Neural cell (in vitro differentiated cells): ENCODE measurements at regions not wholly inside any gene's neighbourhood (a gene's known extent, or its start where the extent isn't known, plus 50 kb on each side); places are given as distances from the start of the nearest gene placed in this dataset.

Experiments
- CTCF ChIP-seq: fragments of 450-650 bp; IDR thresholded peaks from 2 replicates; pipeline ENCODE4 v1.5.1; 2014; ENCODE audit warnings: antibody characterized with exemption, mild to moderate bottlenecking, moderate library complexity; ENCODE audit not compliant: poor library complexity, severe bottlenecking
- POLR2AphosphoS5 ChIP-seq: IDR thresholded peaks from 2 replicates; pipeline ENCODE4 v1.6.1; 2012
- RAD21 ChIP-seq: fragments of 450-650 bp; conservative IDR thresholded peaks from 2 replicates; pipeline ENCODE4 v1.6.1; 2014; ENCODE audit warnings: antibody characterized with exemption, mild to moderate bottlenecking, moderate library complexity

DNA sequence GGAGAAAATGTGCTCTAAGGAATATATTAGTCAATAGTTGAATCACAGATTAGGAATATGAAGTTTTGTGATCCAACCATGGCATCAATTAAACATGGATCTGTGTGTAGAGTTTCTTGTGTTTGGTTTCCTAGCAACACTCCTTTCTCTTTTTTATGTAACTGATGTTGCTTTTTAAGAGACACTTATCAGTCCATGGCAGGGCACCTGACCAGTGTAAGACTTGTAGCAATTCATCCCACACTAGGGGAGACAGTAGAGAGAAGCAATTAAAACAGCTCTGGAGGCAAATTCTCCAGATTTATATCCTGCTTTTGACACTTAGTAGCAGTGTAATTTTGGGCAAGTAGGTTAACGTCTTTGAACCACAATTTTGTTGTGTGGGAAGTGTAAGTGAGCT, 1229.0 kb downstream of the PCDH9 start:
- TF ChIP-seq CTCF, result no peak
- TF ChIP-seq RAD21, result no peak
- TF ChIP-seq POLR2AphosphoS5, result no peak
